HT1080 (cell line): ENCODE measurements at regions not wholly inside any gene's neighbourhood (a gene's known extent, or its start where the extent isn't known, plus 50 kb on each side); places are given as distances from the start of the nearest gene placed in this dataset.
"Not testable (repeated sequence)": the region's sequence is repeated elsewhere in the genome, so short reads cannot be mapped to it uniquely, and the experiment has no call there.

Experiments
- DNase-seq: peaks from one replicate; pipeline ENCODE4 v3.0.0-alpha.2; 2015; ENCODE audit warnings: low read depth

- DNase-seq, result no peak
Measured at GRCh38 chr9:21533597-21533996, 51.5 kb upstream of the IFNE start.

GRCh38 chr9:21535396-21535795, 53.3 kb upstream of the IFNE start:
- DNase-seq, result no peak

DNA sequence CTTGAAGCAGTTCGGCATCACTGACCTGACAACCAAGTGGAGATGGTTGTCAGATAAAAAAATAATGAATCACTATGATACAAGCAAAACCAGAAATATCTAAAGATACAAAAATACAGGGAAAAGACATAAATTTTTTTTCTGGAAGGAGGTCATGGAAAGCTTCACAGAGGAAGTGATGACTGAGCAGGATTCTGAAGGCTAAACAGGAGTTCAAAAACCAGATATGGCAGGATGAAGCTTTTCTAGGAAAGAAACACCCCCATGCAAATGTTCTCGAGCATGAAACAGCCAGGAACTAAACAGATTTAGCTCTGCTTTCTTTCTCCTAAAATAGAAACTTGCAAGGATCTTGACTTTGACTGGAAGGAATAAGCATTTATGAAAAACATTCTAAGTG, 60.7 kb upstream of the IFNE start:
- peak; percentile 22 for DNase-seq

DNA sequence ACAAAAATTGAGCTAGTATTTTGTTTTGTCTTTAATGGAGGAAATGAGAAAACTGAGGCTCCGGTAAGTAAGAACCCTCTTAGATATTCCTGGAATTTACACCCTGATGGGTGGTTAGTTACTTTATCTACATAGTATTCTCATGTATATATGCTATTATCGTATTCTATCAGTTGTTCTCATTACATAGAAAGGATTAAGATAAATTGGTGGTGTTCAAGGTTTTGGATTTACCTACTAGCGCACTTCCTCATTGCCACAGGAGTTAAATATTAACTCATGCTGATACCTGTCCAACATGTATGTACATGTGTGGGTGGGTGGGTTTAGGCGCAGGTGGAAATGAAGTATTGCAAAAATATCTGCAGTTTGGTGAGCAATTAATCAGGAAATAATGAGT, 61.1 kb upstream of the IFNE start:
- no peak for DNase-seq

- DNase-seq, result not testable (repeated sequence)
Measured at GRCh38 chr9:21543816-21544215, 61.7 kb upstream of the IFNE start.

- DNase-seq, result no peak
Measured at GRCh38 chr9:21546949-21547348, 64.8 kb upstream of the IFNE start.

GRCh38 chr9:21549251-21549765, 67.2 kb upstream of the IFNE start:
- DNase-seq, result peak; percentile 84

DNA sequence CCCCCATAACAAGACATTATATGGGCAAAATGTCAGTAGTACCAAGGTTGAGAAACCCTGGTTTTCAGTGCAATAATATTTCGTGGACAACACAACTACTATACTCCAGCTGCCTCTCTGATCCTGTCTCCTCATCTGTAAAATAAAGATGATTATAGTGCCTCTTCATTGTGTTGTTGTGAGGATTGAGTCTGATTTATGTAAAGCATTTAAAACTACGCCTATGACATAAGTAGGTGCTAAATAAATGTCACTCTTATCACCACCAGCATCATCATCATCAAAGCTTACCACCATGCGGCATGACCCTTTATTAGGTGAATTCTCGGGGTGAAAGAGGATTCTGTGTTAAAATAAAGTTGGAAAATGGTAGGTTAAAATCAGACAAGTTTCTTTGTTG, 67.8 kb upstream of the IFNE start:
- no peak for DNase-seq

DNA sequence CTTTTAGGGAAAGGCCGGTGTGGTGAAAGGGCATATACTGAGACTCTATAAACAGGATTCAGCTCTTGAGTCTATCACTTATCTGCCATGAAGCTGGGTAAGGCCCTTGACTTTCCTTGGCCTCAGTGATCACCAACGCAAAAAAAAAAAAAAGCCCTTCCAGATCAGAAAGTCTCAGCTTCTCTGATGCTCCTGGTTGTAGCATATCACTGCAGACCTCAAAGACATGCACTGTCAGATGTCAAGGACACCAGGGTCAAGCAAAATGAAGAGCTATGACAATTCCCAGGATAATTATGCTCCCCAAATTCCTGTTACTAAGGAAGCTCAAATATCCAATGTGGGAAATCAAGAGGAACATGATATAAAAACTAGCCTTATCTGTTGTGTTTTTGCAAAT, 68.3 kb upstream of the IFNE start:
- DNase-seq, result no peak

- DNase-seq, result no peak
Measured at GRCh38 chr9:21551401-21551800, 69.3 kb upstream of the IFNE start.

- DNase-seq, result no peak
Measured at GRCh38 chr9:21552244-21553170, 70.4 kb upstream of the IFNE start.

- no peak for DNase-seq
Measured at GRCh38 chr9:21553441-21553840, 71.3 kb upstream of the IFNE start.

- DNase-seq, result peak; percentile 32
Measured at GRCh38 chr9:21554813-21555212, 72.7 kb upstream of the IFNE start.

DNA sequence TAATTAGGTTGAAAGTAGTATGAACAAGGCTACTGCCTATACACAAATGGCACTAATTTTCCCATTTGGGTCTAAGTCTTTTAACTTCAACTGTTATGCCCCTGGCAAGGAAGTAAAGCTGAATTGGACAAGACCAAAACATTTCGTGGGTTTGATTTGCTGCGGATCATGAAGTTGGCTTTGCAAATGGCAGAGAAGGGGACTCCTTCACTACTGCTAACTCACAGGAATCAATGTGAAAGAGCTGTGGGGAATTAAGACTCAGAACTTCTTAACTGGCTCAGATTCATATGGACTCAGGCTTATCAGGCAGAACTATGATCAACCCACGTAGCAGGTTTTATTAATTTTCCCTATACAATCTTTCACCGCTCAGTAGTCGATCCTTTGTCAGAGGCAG, 73.8 kb upstream of the IFNE start:
- peak; percentile 65 for DNase-seq

DNA sequence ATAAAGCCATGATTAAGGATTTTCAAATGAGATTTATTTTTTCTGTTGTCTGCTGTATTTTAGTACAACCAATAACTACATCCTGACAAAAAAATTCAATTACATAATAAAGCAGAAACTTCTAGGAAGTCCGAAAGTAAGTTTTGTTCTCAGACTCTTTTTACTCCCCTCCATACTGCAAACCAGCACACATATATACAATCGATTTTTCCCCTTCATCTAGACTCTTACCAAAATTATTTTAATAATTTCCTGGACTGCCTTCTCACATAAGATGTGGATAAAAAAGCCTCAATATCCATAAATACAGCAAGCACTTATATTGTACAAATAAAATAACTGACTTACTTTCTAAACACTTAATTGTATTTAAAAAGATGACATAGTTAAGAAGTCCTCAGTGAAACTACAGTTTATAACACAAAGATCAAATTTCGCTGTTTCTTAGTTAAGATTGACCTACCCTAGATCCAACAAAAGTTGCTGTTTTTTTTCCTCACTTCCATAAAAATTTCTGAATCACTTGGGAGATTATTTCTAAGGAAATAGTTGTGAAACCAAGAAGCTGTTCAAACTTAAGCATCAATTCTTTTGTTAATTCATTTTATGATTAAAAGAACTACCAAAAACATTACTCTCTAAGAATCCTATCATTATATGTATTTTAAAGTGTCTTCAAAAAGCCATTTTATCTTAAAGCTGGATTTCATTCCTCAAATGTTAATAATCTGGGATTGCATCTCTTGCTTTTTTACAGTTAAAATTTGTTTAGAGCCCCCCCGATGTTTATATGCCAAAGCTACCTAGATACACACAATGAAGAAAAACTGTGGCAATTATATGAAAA, 74.7 kb upstream of the IFNE start:
- DNase-seq, result no peak

GRCh38 chr9:21557428-21557768, 75.3 kb upstream of the IFNE start:
- DNase-seq, result no peak

GRCh38 chr9:21558079-21558478, 76.0 kb upstream of the IFNE start:
- DNase-seq, result no peak

GRCh38 chr9:21558615-21559401, 76.7 kb upstream of the IFNE start:
- DNase-seq, result peak; percentile 61

DNA sequence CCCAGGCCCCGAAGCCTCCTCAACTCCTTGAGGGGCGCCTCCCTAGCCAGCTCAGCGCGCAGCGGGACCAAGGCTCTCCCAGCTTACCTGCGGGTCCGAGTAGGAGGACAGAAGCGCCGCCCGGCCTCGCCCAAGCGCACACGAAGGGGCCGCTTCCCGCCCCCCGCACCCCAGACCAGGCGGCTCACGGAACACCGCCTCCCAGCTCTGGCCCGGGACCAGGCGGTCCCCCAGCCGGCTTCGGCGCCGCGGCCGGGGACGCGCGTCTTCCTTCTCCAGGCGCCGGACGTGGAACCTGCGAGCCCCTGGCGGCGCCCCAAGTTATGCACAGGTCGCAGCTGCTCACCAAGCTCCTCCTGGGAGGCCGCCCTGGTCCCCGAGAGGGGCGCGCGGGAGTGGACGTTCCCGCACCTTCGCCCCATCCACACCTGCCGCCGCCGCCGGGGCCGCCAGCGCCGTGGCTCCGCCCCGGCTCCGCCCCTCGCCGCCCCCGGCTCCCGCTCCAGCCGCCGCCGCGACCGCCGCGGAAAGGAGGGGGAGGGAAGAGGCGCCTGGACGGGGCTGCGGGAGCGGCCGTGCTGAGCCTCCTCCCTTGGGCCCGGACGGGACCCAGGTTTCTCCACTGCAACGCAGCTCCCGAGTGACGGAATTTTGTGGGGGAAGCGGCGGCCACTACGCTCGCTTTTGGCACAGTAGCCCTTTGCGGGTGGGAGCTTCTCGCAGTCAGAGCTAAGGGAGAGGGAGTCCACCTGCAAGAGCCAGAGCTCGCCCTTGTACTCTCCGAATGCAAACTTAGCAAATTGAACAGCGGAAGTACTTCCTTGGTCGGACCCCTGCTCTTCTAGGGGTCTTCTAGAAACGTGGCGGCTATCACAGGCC, 77.5 kb upstream of the IFNE start:
- peak; percentile 84 for DNase-seq

GRCh38 chr9:21560281-21560745, 78.2 kb upstream of the IFNE start:
- no peak for DNase-seq
